IPS-20b (cell line): ENCODE measurements at regions not wholly inside any gene's neighbourhood (a gene's known extent, or its start where the extent isn't known, plus 50 kb on each side); places are given as distances from the start of the nearest gene placed in this dataset.

Experiments
- H3K27ac ChIP-seq: one replicate; pipeline ENCODE4 v1.5.1; 2013; ENCODE audit warnings: low read length
- H3K27me3 ChIP-seq: 2 replicates; pipeline ENCODE4 v1.6.1; 2013; ENCODE audit warnings: mild to moderate bottlenecking, low read length, inconsistent platforms; ENCODE audit not compliant: insufficient read depth
- H3K36me3 ChIP-seq: 2 replicates; pipeline ENCODE4 v1.6.1; 2013; ENCODE audit warnings: low read depth, mild to moderate bottlenecking, inconsistent platforms, low read length, moderate library complexity; ENCODE audit not compliant: insufficient read depth
- H3K4me1 ChIP-seq: 2 replicates; pipeline ENCODE4 v1.6.1; 2013; ENCODE audit warnings: mild to moderate bottlenecking, control low read depth, inconsistent platforms, low read length, moderate library complexity; ENCODE audit not compliant: insufficient read depth
- H3K4me3 ChIP-seq: 2 replicates; pipeline ENCODE4 v1.5.1; 2013; ENCODE audit warnings: mild to moderate bottlenecking, low read length, inconsistent platforms
- H3K9ac ChIP-seq: 2 replicates; pipeline ENCODE4 v1.6.1; 2013; ENCODE audit warnings: low read depth, mild to moderate bottlenecking, inconsistent platforms, low read length, moderate library complexity
- H3K9me3 ChIP-seq: 2 replicates; pipeline ENCODE4 v1.6.1; 2013; ENCODE audit warnings: mild to moderate bottlenecking, low read depth, low read length, inconsistent platforms; ENCODE audit not compliant: insufficient read depth

GRCh38 chr1:219682788-219683187 lies 69.9 kb upstream of the ZC3H11B start:
- Histone ChIP-seq H3K27me3 (no peaks in the 10 kb centered on the region), H3K27ac (no peak overlapping the region), H3K36me3 (no peaks in the 10 kb centered on the region), H3K4me1 (no peaks in the 10 kb centered on the region), H3K9ac (no peak overlapping the region), H3K9me3 (no peaks in the 10 kb centered on the region), H3K4me3 (no peak overlapping the region)

GRCh38 chr1:219681876-219682275 lies 69.0 kb upstream of the ZC3H11B start:
- no peak overlapping the region for H3K4me3 ChIP-seq
- H3K27ac ChIP-seq = no peak overlapping the region
- no peaks in the 10 kb centered on the region for H3K27me3 ChIP-seq
- no peaks in the 10 kb centered on the region for H3K36me3 ChIP-seq
- H3K9me3 ChIP-seq = no peaks in the 10 kb centered on the region
- no peak overlapping the region for H3K9ac ChIP-seq
- H3K4me1 ChIP-seq = no peaks in the 10 kb centered on the region

GRCh38 chr1:219676012-219676765 lies 63.3 kb upstream of the ZC3H11B start:
- no peak overlapping the region for H3K4me3 ChIP-seq
- no peaks in the 10 kb centered on the region for H3K4me1 ChIP-seq
- H3K9ac ChIP-seq = no peak overlapping the region
- H3K27ac ChIP-seq = no peak overlapping the region
- H3K9me3 ChIP-seq = no peaks in the 10 kb centered on the region
- H3K36me3 ChIP-seq = no peaks in the 10 kb centered on the region
- H3K27me3 ChIP-seq = no peaks in the 10 kb centered on the region

DNA sequence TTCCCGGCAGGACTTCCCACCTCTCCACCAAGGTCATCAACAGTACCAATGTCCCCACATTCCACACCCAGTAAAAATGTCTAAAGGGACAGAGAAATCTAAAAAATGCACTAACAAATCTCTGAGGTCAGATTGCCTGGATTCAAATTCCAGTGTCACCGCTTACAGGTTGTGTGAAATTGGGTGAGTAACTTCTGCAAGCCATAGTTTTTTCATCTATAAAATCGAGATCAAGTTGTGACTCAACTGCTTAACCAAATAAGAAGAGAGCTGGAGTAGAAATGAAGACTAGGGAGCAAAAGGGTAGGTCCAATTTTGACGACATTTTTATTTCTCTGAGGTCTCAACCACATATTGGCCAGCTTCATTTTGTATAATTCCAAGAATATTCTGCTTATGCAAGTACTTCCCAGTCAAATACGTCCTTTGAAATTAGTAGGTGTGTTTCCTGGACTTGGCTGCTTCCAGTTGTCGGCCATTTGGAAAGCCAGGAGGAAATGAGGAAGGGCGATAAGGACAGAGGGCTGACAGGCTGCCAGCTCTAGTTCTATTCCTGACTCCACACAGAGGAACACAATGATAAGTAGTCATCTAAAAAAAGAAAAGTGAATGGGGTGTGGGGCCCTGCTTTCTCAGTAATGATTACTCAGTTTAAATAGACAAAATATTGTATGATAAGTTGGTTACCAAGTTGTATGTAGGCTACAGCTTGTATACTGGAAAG lies 57.7 kb upstream of the ZC3H11B start:
- Histone ChIP-seq H3K9ac (no peak overlapping the region), H3K4me1 (no peaks in the 10 kb centered on the region), H3K36me3 (no peaks in the 10 kb centered on the region), H3K27me3 (no peaks in the 10 kb centered on the region), H3K4me3 (no peak overlapping the region), H3K9me3 (no peaks in the 10 kb centered on the region), H3K27ac (no peak overlapping the region)

GRCh38 chr1:219669556-219669955 lies 56.7 kb upstream of the ZC3H11B start:
- no peaks in the 10 kb centered on the region for H3K4me1 ChIP-seq
- no peak overlapping the region for H3K4me3 ChIP-seq
- H3K9ac ChIP-seq = no peak overlapping the region
- no peaks in the 10 kb centered on the region for H3K27me3 ChIP-seq
- no peaks in the 10 kb centered on the region for H3K9me3 ChIP-seq
- no peak overlapping the region for H3K27ac ChIP-seq
- no peaks in the 10 kb centered on the region for H3K36me3 ChIP-seq

GRCh38 chr1:219669042-219669441 lies 56.1 kb upstream of the ZC3H11B start:
- H3K27ac ChIP-seq = no peak overlapping the region
- no peaks in the 10 kb centered on the region for H3K4me1 ChIP-seq
- H3K4me3 ChIP-seq = no peak overlapping the region
- no peaks in the 10 kb centered on the region for H3K27me3 ChIP-seq
- H3K9me3 ChIP-seq = no peaks in the 10 kb centered on the region
- no peaks in the 10 kb centered on the region for H3K36me3 ChIP-seq
- no peak overlapping the region for H3K9ac ChIP-seq

- Histone ChIP-seq H3K36me3 (no peaks in the 10 kb centered on the region), H3K4me3 (no peak overlapping the region)
Observed at GRCh38 chr1:219668446-219668845, 55.5 kb upstream of the ZC3H11B start.

GRCh38 chr1:219666242-219666641 lies 53.3 kb upstream of the ZC3H11B start:
- no peak overlapping the region for H3K9ac ChIP-seq
- H3K36me3 ChIP-seq = no peaks in the 10 kb centered on the region
- H3K4me1 ChIP-seq = peaks cover 6% of the 10 kb centered on the region
- H3K9me3 ChIP-seq = no peaks in the 10 kb centered on the region
- H3K4me3 ChIP-seq = no peak overlapping the region
- no peak overlapping the region for H3K27ac ChIP-seq
- no peaks in the 10 kb centered on the region for H3K27me3 ChIP-seq

More at GRCh38 chr1:219668446-219668845, 55.5 kb upstream of the ZC3H11B start:
- Histone ChIP-seq H3K9ac (no peak overlapping the region), H3K27ac (no peak overlapping the region), H3K9me3 (no peaks in the 10 kb centered on the region), H3K4me1 (no peaks in the 10 kb centered on the region), H3K27me3 (no peaks in the 10 kb centered on the region)

DNA sequence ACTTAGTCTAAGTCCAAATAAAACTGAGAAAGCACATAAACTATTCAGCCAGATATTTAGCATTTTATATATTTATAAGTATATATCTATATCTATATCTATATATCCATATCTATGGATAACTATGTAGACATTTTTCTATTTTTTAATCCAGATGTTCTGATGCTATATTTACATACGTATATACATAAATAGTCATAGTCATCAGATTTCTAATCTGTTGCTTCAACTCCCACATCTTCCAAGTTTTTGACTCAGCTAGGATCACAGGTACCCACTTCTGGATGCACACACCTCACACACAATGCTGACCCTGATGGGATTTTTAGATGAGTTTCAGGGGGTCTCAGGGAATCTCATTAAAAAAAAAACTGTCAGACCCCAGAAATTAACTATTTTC lies 52.2 kb upstream of the ZC3H11B start:
- Histone ChIP-seq H3K9me3 (no peaks in the 10 kb centered on the region), H3K4me3 (no peak overlapping the region), H3K4me1 (peaks cover 10% of the 10 kb centered on the region), H3K27me3 (no peaks in the 10 kb centered on the region), H3K9ac (no peak overlapping the region), H3K36me3 (no peaks in the 10 kb centered on the region), H3K27ac (no peak overlapping the region)

DNA sequence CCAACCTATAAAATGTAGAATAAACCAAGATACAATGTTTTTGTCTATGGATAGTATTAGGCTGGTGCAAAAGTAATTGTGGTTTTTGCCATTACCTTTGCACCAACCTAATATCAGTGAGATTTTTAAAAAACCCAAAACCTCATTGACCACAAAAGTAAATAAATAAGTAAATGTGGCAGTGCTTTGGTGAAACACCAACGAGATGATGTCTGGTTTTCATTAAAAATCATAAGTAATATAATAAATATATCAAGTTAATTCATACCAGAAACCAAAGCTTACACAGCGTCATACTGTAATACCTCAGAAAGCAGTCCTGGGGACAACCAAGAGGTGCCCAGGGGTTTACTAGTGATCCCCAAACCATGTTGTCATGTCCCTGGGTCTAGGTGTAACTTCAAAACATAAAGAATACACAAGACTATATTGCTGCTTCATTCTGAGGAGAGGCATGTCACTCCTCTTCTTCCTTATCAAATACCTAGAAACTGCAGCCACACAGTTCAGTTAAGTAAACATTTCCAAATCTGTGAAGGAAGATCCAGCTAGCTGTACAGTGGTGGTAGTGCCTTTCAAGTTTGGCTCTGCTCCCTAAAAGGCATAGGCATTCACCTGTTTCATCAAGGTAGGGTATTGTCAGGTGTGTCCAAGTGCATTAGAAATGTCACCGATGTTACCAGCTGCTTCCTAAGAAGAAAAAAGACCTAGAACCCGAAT lies 51.6 kb upstream of the ZC3H11B start:
- H3K4me3 ChIP-seq = no peak overlapping the region
- H3K27ac ChIP-seq = no peak overlapping the region
- H3K4me1 ChIP-seq = peaks cover 16% of the 10 kb centered on the region
- no peaks in the 10 kb centered on the region for H3K36me3 ChIP-seq
- no peaks in the 10 kb centered on the region for H3K9me3 ChIP-seq
- H3K9ac ChIP-seq = no peak overlapping the region
- H3K27me3 ChIP-seq = no peaks in the 10 kb centered on the region
